SK-N-SH (cell line): ENCODE measurements at regions not wholly inside any gene's neighbourhood (a gene's known extent, or its start where the extent isn't known, plus 50 kb on each side); places are given as distances from the start of the nearest gene placed in this dataset.

ENCODE experiments used
- CHD2 ChIP-seq: fragments of 150-350 bp; IDR thresholded peaks from 2 replicates; pipeline ENCODE4 v1.6.1; 2018; ENCODE audit warnings: low read length; ENCODE audit not compliant: partially characterized antibody
- CTCF ChIP-seq: fragments of 200-600 bp; sonication (generic); IDR thresholded peaks from 2 replicates; pipeline ENCODE4 v1.6.1; 2017; ENCODE audit warnings: antibody characterized with exemption, mild to moderate bottlenecking, moderate library complexity
- EP300 ChIP-seq, 2 experiments: IDR thresholded peaks; 2 replicates each; pipeline versions ENCODE4 v1.4.0 to v1.6.1; 2012; ENCODE audit warnings: borderline replicate concordance in 1 of 2, low read depth in 1 of 2, low read length in 1 of 2
- EZH2phosphoT487 ChIP-seq: fragments of 200-600 bp; sonication (generic); IDR thresholded peaks from 2 replicates; pipeline ENCODE4 v1.6.1; 2017; ENCODE audit warnings: low read depth, mixed run types, mild to moderate bottlenecking, antibody characterized with exemption, moderate library complexity, borderline replicate concordance
- FOXJ3 ChIP-seq: sonication (generic); formaldehyde crosslinking; IDR thresholded peaks from 2 replicates; pipeline ENCODE4 v1.5.1; 2020; ENCODE audit warnings: mild to moderate bottlenecking, missing genetic modification reagents
- JUND ChIP-seq: IDR thresholded peaks from 2 replicates; pipeline ENCODE4 v1.4.0; 2012
- NFIC ChIP-seq: IDR thresholded peaks from 2 replicates; pipeline ENCODE4 v1.4.0; 2012; ENCODE audit warnings: borderline replicate concordance
- RCOR1 ChIP-seq: fragments of 150-350 bp; IDR thresholded peaks from 2 replicates; pipeline ENCODE4 v1.6.1; 2017; ENCODE audit warnings: antibody characterized with exemption, low read length
- RXRA ChIP-seq: IDR thresholded peaks from 2 replicates; pipeline ENCODE4 v1.4.0; 2012; ENCODE audit warnings: low read depth, mild to moderate bottlenecking, borderline replicate concordance
- SIN3A ChIP-seq: IDR thresholded peaks from 2 replicates; pipeline ENCODE4 v1.6.1; 2012; ENCODE audit warnings: low read depth, mild to moderate bottlenecking, low read length, moderate library complexity, borderline replicate concordance
- SMC3 ChIP-seq: IDR thresholded peaks from 2 replicates; pipeline ENCODE4 v1.6.1; 2012; ENCODE audit warnings: low read depth, low read length, improper control_type of control experiment
- TAF1 ChIP-seq: IDR thresholded peaks from 2 replicates; pipeline ENCODE4 v1.6.1; 2012; ENCODE audit warnings: low read depth, mild to moderate bottlenecking, low read length, moderate library complexity, borderline replicate concordance
- ZBTB33 ChIP-seq: IDR thresholded peaks from 2 replicates; pipeline ENCODE4 v1.4.0; 2012; ENCODE audit warnings: low read depth, borderline replicate concordance

- TF ChIP-seq CTCF, result no peak
- TF ChIP-seq SIN3A, result no peak
- TF ChIP-seq RCOR1, result no peak
- TF ChIP-seq ZBTB33, result no peak
- TF ChIP-seq EZH2phosphoT487, result no peak
- no peak for TF ChIP-seq NFIC
- TF ChIP-seq CHD2, result no peak
- no peak for TF ChIP-seq SMC3
- TF ChIP-seq RXRA, result no peak
- no peak for TF ChIP-seq TAF1
- TF ChIP-seq EP300 (IDR thresholded peaks at IDR 0.05; ENCODE audit: borderline replicate concordance in 1 of 2, low read depth in 1 of 2, low read length in 1 of 2), result no peak
- no peak for TF ChIP-seq JUND
- TF ChIP-seq FOXJ3 (CRISPR knock-in tag), result no peak
Measured at GRCh38 chr12:89983622-89984021, 275.0 kb upstream of the ATP2B1 start.
